ENCODE measurements at regions not wholly inside any gene's neighbourhood (a gene's known extent, or its start where the extent isn't known, plus 50 kb on each side); places are given as distances from the start of the nearest gene placed in this dataset.

DNA sequence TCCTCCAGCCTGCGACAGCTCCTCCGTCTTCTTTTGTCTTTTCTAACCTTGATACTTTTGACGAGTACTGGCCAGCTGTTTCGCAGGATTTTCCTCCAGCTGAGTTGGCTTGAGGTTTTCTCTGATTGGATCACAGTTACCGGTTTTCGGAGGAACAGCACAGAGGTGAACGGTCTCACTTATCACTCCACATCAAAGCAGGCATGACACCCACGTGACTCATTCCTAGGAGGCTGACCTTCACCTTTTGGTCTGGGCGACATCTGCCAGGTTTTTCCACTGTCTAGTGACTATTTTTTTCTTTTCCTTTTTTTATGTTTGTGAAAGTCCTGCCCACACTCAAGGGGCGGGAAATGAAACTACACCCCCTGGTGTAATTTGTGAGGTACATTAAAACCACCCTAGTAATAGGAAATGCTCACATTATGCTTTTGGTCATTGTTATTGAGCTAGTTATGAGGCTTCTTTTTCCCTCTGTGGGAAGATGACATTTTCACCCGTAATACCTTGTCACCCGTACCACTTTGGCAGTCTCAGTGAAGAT, 319.2 kb downstream of the GADD45G start:
- TF ChIP-seq POLR2A (IDR thresholded peaks at IDR 0.05; ENCODE audit: low read length) (no peak), GATA1 (IDR thresholded peaks at IDR 0.05; ENCODE audit: low read depth, low read length) (no peak)
